NCI-H2107 treated with DMSO at 0.1 percent for 48 hours (cell line): ENCODE measurements at regions not wholly inside any gene's neighbourhood (a gene's known extent, or its start where the extent isn't known, plus 50 kb on each side); places are given as distances from the start of the nearest gene placed in this dataset.

ENCODE experiments used
- DNase-seq: peaks from one replicate; lab custom pipeline; 2025; ENCODE audit not compliant: unreplicated experiment; lab: John Stamatoyannopoulos, UW

GRCh38 chr3:55413236-55413635, 73.9 kb downstream of the WNT5A start:
- DNase-seq: no peak

GRCh38 chr3:55412545-55412944, 74.6 kb downstream of the WNT5A start:
- no peak for DNase-seq

- DNase-seq: no peak
These were observed 77.3 kb downstream of the WNT5A start for GRCh38 chr3:55409806-55410205.

- no peak for DNase-seq
These were observed 78.8 kb downstream of the WNT5A start for GRCh38 chr3:55408193-55408826.

GRCh38 chr3:55407426-55407820, 79.7 kb downstream of the WNT5A start:
- no peak for DNase-seq

- DNase-seq: no peak
These were observed 80.2 kb downstream of the WNT5A start for GRCh38 chr3:55406696-55407425.

GRCh38 chr3:55405436-55405835, 81.7 kb downstream of the WNT5A start:
- no peak for DNase-seq

GRCh38 chr3:55402886-55403609, 84.1 kb downstream of the WNT5A start:
- no peak for DNase-seq

- no peak for DNase-seq
These were observed 106.5 kb downstream of the WNT5A start for GRCh38 chr3:55380561-55380960.

GRCh38 chr3:55376753-55377347, 110.3 kb downstream of the WNT5A start:
- no peak for DNase-seq

GRCh38 chr3:55373423-55373822, 113.7 kb downstream of the WNT5A start:
- DNase-seq: no peak

- DNase-seq: no peak
These were observed 116.8 kb downstream of the WNT5A start for GRCh38 chr3:55370272-55370671.

GRCh38 chr3:55369141-55369847, 117.8 kb downstream of the WNT5A start:
- no peak for DNase-seq

- no peak for DNase-seq
These were observed 118.7 kb downstream of the WNT5A start for GRCh38 chr3:55368366-55368765.

- no peak for DNase-seq
These were observed 119.7 kb downstream of the WNT5A start for GRCh38 chr3:55367384-55367783.

- DNase-seq: no peak
These were observed 122.7 kb downstream of the WNT5A start for GRCh38 chr3:55364421-55364820.

GRCh38 chr3:55362210-55362960, 124.7 kb downstream of the WNT5A start:
- no peak for DNase-seq

- DNase-seq: no peak
These were observed 129.3 kb downstream of the WNT5A start for GRCh38 chr3:55357796-55358195.

- no peak for DNase-seq
These were observed 134.4 kb downstream of the WNT5A start for GRCh38 chr3:55352668-55353067.

GRCh38 chr3:55349851-55350250, 137.3 kb downstream of the WNT5A start:
- DNase-seq: no peak
